Esophagus squamous epithelium (tissue), 4 donors: ENCODE measurements at regions not wholly inside any gene's neighbourhood (a gene's known extent, or its start where the extent isn't known, plus 50 kb on each side); places are given as distances from the start of the nearest gene placed in this dataset.

Source experiments
- POLR2A ChIP-seq, 4 donors: fragments of 450-650 bp; IDR thresholded peaks; one replicate each; pipeline ENCODE4 v1.6.1; 2017; ENCODE audit warnings: antibody characterized with exemption in 4 of 4, mild to moderate bottlenecking in 4 of 4, moderate library complexity in 3 of 4
- TF ChIP-seq, protein P1 (sequence below), 6 experiments: fragments of 450-650 bp in 4 of 6; fragments of 200-600 bp in 2 of 6; sonication (generic) in 2 of 6; IDR thresholded peaks; one replicate each; pipeline ENCODE4 v1.5.1; 2016 to 2019; ENCODE audit warnings: antibody characterized with exemption in 6 of 6, mild to moderate bottlenecking in 4 of 6, moderate library complexity in 4 of 6

- TF ChIP-seq, protein P1, sequence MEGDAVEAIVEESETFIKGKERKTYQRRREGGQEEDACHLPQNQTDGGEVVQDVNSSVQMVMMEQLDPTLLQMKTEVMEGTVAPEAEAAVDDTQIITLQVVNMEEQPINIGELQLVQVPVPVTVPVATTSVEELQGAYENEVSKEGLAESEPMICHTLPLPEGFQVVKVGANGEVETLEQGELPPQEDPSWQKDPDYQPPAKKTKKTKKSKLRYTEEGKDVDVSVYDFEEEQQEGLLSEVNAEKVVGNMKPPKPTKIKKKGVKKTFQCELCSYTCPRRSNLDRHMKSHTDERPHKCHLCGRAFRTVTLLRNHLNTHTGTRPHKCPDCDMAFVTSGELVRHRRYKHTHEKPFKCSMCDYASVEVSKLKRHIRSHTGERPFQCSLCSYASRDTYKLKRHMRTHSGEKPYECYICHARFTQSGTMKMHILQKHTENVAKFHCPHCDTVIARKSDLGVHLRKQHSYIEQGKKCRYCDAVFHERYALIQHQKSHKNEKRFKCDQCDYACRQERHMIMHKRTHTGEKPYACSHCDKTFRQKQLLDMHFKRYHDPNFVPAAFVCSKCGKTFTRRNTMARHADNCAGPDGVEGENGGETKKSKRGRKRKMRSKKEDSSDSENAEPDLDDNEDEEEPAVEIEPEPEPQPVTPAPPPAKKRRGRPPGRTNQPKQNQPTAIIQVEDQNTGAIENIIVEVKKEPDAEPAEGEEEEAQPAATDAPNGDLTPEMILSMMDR (IDR thresholded peaks at IDR 0.05): no peak
- no peak for TF ChIP-seq POLR2A (IDR thresholded peaks at IDR 0.05)
These were observed 132.3 kb upstream of the ADPGK start for GRCh38 chr15:72915843-72916242.
